Fibroblast of lung (primary cell): ENCODE measurements at regions not wholly inside any gene's neighbourhood (a gene's known extent, or its start where the extent isn't known, plus 50 kb on each side); places are given as distances from the start of the nearest gene placed in this dataset.

Experiments used
- DNase-seq, 2 donors: peaks; one replicate each; pipeline versions ENCODE4 v3.0.0 to v3.0.0-alpha.2; 2010; ENCODE audit warnings: low read depth in 2 of 2
- H2AFZ ChIP-seq: 2 replicates; pipeline ENCODE4 v1.5.1; 2012; ENCODE audit warnings: low read length, control low read depth, inconsistent platforms
- H3K27ac ChIP-seq: 2 replicates; pipeline ENCODE4 v1.5.1; 2011; ENCODE audit warnings: low read length, control low read depth; ENCODE audit not compliant: insufficient read depth
- H3K27me3 ChIP-seq: 2 replicates; pipeline ENCODE4 v1.5.1; 2011; ENCODE audit warnings: mild to moderate bottlenecking, low read length; ENCODE audit not compliant: control insufficient read depth, insufficient read depth
- H3K36me3 ChIP-seq: 2 replicates; pipeline ENCODE4 v1.5.1; 2011; ENCODE audit warnings: low read length; ENCODE audit not compliant: control insufficient read depth, insufficient read depth
- H3K4me1 ChIP-seq: 2 replicates; pipeline ENCODE4 v1.5.1; 2011; ENCODE audit warnings: low read length; ENCODE audit not compliant: control insufficient read depth, insufficient read depth; ENCODE audit errors: extremely low read depth
- H3K4me2 ChIP-seq: 2 replicates; pipeline ENCODE4 v1.5.1; 2011; ENCODE audit warnings: low read length, control low read depth; ENCODE audit not compliant: insufficient read depth; ENCODE audit errors: extremely low read depth
- H3K4me3 ChIP-seq, 4 experiments: fragments of 200-600 bp in 1 of 4; sonication (generic) in 1 of 4; replicated peaks in 1 of 4; 2 replicates each; pipeline ENCODE4 v1.5.1; 2011 to 2016; ENCODE audit warnings: low read length in 4 of 4, low read depth in 3 of 4, mild to moderate bottlenecking in 3 of 4, control low read depth in 2 of 4, inconsistent platforms in 1 of 4, mixed read lengths in 1 of 4; ENCODE audit not compliant: insufficient read depth in 1 of 4; ENCODE audit errors: control extremely low read depth in 1 of 4
- H3K79me2 ChIP-seq: 2 replicates; pipeline ENCODE4 v1.5.1; 2012; ENCODE audit warnings: mild to moderate bottlenecking, low read length, inconsistent platforms; ENCODE audit not compliant: control insufficient read depth, insufficient read depth
- H3K9ac ChIP-seq: 2 replicates; pipeline ENCODE4 v1.5.1; 2011; ENCODE audit warnings: mild to moderate bottlenecking, low read length, control low read depth; ENCODE audit not compliant: insufficient read depth
- H3K9me3 ChIP-seq: 2 replicates; pipeline ENCODE4 v1.5.1; 2012; ENCODE audit warnings: low read depth, low read length; ENCODE audit not compliant: control insufficient read depth, insufficient read depth
- H4K20me1 ChIP-seq: 2 replicates; pipeline ENCODE4 v1.5.1; 2011; ENCODE audit warnings: low read length; ENCODE audit not compliant: control insufficient read depth, insufficient read depth; ENCODE audit errors: extremely low read depth
- CTCF ChIP-seq, 2 donors: IDR thresholded peaks in 1 of 2; conservative IDR thresholded peaks in 1 of 2; 1 replicate in 1 of 2; 2 replicates in 1 of 2; pipeline ENCODE4 v1.5.1; 2011 to 2012; ENCODE audit warnings: low read length in 2 of 2, control low read depth in 1 of 2, inconsistent platforms in 1 of 2, low read depth in 1 of 2, mild to moderate bottlenecking in 1 of 2
- EZH2 ChIP-seq: IDR thresholded peaks from 2 replicates; pipeline ENCODE4 v1.5.1; 2012; ENCODE audit warnings: low read length, control low read depth, mild to moderate bottlenecking; ENCODE audit errors: missing control alignments

- Histone ChIP-seq H3K79me2 (no peaks in the 10 kb centered on the region), H3K4me1 (no peaks in the 10 kb centered on the region), H3K27ac (no peak overlapping the region), H3K9ac (no peak overlapping the region), H2AFZ (no peak overlapping the region), H3K9me3 (no peaks in the 10 kb centered on the region), H3K27me3 (no peaks in the 10 kb centered on the region), H3K4me3 (no peak overlapping the region), H3K4me2 (no peak overlapping the region), H3K36me3 (no peaks in the 10 kb centered on the region), H4K20me1 (no peaks in the 10 kb centered on the region)
- DNase-seq, result no peak
- no peak for TF ChIP-seq EZH2
- no peak for TF ChIP-seq CTCF (conservative IDR thresholded peaks at IDR 0.05 in 1 of 2, IDR thresholded peaks at IDR 0.05 in 1 of 2; ENCODE audit: low read depth in 1 of 2, low read length in 2 of 2)
Observed at GRCh38 chr6:18579166-18579565, 192.0 kb downstream of the RNF144B start.

GRCh38 chr6:18579869-18580268 lies 192.7 kb downstream of the RNF144B start:
- H3K36me3 ChIP-seq, result no peaks in the 10 kb centered on the region
- H2AFZ ChIP-seq, result no peak overlapping the region
- no peak overlapping the region for H3K27ac ChIP-seq
- no peak overlapping the region for H3K4me3 ChIP-seq
- H3K4me1 ChIP-seq, result peaks cover 5% of the 10 kb centered on the region
- H4K20me1 ChIP-seq, result no peaks in the 10 kb centered on the region
- H3K27me3 ChIP-seq, result no peaks in the 10 kb centered on the region
- DNase-seq, result no peak
- no peaks in the 10 kb centered on the region for H3K9me3 ChIP-seq
- H3K4me2 ChIP-seq, result no peak overlapping the region
- TF ChIP-seq EZH2 (no peak), CTCF (conservative IDR thresholded peaks at IDR 0.05 in 1 of 2, IDR thresholded peaks at IDR 0.05 in 1 of 2; ENCODE audit: low read depth in 1 of 2, low read length in 2 of 2) (no peak)
- H3K79me2 ChIP-seq, result no peaks in the 10 kb centered on the region
- no peak overlapping the region for H3K9ac ChIP-seq

- H2AFZ ChIP-seq, result no peak overlapping the region
- no peak overlapping the region for H3K4me2 ChIP-seq
- no peak overlapping the region for H3K4me3 ChIP-seq
- no peak overlapping the region for H3K27ac ChIP-seq
- TF ChIP-seq CTCF (conservative IDR thresholded peaks at IDR 0.05 in 1 of 2, IDR thresholded peaks at IDR 0.05 in 1 of 2; ENCODE audit: low read depth in 1 of 2, low read length in 2 of 2) (no peak), EZH2 (no peak)
- no peaks in the 10 kb centered on the region for H4K20me1 ChIP-seq
- no peaks in the 10 kb centered on the region for H3K36me3 ChIP-seq
- no peak for DNase-seq
- H3K9me3 ChIP-seq, result no peaks in the 10 kb centered on the region
- H3K4me1 ChIP-seq, result peaks cover 6% of the 10 kb centered on the region
- H3K9ac ChIP-seq, result no peak overlapping the region
- no peaks in the 10 kb centered on the region for H3K79me2 ChIP-seq
- H3K27me3 ChIP-seq, result no peaks in the 10 kb centered on the region
Observed at GRCh38 chr6:18584372-18584771, 197.2 kb downstream of the RNF144B start.
